Ammon's horn (tissue), 1 donor: ENCODE measurements at regions not wholly inside any gene's neighbourhood (a gene's known extent, or its start where the extent isn't known, plus 50 kb on each side); places are given as distances from the start of the nearest gene placed in this dataset.
"Not testable (repeated sequence)": the region's sequence is repeated elsewhere in the genome, so short reads cannot be mapped to it uniquely, and the experiment has no call there.

Source experiments
- DNase-seq: peaks from one replicate; pipeline ENCODE4 v3.0.0-alpha.2; 2016; ENCODE audit warnings: low spot score

GRCh38 chr5:109575506-109575905 lies 114.2 kb upstream of the MAN2A1 start:
- DNase-seq = no peak

DNA sequence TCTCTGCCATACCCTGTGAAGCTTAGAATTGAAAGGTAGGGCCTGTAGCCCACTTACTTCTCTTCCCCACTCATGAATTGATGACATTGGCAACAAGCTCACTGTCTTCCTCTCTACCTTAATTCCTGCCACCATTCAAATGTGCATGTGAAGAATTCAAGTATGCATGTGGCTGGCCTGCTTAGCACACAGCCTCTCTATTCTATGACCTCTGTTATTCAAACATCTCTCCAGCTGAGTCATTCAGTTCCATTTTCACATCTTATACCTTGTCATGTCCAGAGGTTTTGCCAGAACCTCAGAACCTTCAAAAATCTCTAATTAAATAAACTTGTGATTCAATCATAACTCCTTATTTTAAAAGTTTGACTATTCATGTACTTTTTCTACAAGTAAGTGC lies 114.7 kb upstream of the MAN2A1 start:
- no peak for DNase-seq

- no peak for DNase-seq
Observed at GRCh38 chr5:109573766-109574165, 116.0 kb upstream of the MAN2A1 start.

- DNase-seq = no peak
Observed at GRCh38 chr5:109573256-109573655, 116.5 kb upstream of the MAN2A1 start.

DNA sequence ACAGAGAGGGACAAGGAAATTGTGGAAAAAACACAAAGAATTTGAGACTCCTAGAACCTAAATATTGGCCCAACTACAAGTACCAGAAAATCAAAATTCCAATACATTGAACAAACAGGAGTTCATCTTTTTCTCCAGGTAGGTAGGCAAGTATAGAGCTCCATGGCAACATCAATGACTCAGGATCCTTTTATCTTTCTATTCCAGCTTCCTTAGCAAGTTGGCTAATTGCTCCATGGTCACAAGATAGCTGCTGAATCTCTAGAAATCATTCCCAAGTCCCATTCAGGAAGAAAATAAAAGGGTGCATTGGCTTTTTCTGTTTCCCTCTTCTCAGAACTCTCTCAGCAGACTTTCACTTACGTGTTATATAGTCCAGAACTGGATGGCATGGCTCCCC lies 117.9 kb upstream of the MAN2A1 start:
- DNase-seq = no peak

DNA sequence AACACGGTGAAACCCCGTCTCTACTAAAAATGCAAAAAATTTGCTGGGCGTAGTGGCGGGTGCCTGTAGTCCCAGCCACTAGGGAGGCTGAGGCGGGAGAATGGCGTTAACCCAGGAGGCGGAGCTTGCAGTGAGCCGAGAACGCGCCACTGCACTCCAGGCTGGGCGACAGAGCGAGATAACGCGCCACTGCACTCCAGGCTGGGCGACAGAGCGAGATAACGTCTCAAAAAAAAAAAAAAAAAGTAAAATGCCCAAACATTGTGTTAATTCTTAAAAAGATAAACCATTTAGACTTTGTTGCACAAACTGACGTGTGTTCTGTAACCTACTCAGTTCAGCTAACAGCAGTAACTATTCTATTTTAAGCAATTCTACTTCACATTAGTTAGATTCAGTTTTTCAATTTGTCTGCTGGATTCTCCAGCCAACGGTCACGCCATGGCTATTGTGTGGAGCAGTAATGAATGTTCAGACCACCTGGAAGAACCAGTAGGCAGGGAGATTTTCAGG lies 119.3 kb upstream of the MAN2A1 start:
- no peak for DNase-seq

DNA sequence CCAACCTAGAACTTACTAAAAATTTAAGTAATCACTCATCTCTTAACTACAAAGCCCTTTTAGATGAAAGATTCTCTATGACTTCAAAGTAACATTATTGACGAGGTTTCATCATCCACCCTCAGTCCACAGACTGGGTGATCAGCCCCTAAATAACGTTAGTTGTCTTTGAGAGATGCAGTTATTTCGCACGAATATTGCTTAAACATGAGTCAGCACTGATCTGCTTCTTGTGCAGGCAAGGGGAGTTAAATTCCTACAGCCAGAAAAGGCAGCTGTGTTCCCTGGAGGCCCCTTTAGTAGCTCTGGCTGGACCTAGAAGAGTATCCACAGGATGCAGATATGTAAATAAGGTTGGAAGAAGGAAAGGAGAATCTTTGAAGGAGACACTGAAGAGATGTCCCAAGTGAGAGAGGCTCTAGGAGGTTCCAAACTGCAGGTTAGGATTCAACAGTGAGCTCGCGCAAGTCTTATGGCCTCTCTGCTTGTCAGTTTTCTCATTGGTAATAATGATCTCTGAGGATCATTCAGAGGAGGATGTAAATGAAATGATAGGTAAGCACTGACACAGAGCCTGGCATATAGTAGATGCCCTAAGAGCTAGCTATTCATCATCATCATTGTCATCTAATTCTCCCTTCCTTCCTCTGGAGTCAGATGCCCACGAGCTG lies 122.2 kb upstream of the MAN2A1 start:
- no peak for DNase-seq

GRCh38 chr5:109566361-109566760 lies 123.4 kb upstream of the MAN2A1 start:
- DNase-seq = no peak

- no peak for DNase-seq
Observed at GRCh38 chr5:109563739-109564138, 126.0 kb upstream of the MAN2A1 start.

GRCh38 chr5:109563189-109563588 lies 126.5 kb upstream of the MAN2A1 start:
- DNase-seq = no peak

- no peak for DNase-seq
Observed at GRCh38 chr5:109562441-109562840, 127.3 kb upstream of the MAN2A1 start.

DNA sequence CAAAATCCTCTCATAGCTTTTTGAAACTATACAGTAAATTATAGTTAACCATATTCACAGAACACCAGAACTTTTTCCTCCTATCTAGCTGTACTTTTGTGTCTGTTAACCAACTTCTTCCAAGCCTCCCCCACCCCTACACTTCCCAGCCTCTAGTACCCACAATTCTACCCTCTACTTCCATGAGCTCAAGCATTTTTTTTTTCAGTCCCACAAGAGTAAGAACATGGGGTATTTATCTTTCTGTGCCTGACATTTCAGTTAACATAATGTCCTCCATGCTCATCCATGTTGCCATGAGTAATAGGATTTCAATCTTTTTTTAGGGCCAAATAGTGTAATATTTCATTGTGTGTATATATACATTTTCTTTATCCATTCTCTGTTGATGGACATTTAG lies 128.3 kb upstream of the MAN2A1 start:
- DNase-seq = no peak

DNA sequence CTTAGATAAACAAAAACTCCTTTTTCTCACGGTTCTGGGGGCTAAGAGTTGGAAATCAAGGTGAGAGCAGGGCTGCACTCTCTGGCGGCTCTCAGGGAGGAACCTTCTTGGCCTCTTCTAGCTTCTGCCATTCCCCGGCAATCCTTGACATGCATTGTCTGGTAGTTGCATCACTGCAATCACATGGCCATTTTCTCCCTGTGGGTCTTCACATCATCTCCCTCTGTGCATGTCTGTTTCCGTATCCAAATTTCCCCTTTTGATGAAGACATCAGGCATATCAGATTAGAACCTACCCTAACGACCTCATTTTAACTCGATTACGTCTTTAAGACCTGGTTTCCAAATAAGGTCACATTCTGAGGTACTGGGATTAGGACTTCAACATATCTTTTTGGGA lies 129.2 kb upstream of the MAN2A1 start:
- no peak for DNase-seq

- no peak for DNase-seq
Observed at GRCh38 chr5:109558952-109559351, 130.8 kb upstream of the MAN2A1 start.

GRCh38 chr5:109558364-109558763 lies 131.4 kb upstream of the MAN2A1 start:
- no peak for DNase-seq

- DNase-seq = no peak
Observed at GRCh38 chr5:109553846-109554245, 135.9 kb upstream of the MAN2A1 start.

DNA sequence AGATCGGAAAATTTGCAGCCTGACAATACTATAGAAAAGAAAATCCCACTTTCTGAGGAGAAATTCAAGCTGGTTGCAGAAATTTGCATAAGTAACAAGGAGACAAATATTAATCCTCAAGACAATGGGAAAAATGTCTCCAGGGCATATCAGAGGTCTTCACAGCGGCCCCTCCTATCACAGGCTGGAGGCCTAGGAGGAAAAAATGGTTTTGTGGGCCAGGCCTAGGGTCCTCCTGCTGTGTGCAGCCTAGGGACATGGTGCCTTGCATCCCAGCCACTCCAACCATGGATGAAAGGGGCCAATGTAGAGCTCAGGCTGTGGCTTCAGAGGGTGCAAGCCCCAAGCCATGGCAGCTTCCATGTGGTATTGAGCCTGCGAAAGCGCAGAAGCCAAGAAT lies 138.5 kb upstream of the MAN2A1 start:
- not testable (repeated sequence) for DNase-seq

DNA sequence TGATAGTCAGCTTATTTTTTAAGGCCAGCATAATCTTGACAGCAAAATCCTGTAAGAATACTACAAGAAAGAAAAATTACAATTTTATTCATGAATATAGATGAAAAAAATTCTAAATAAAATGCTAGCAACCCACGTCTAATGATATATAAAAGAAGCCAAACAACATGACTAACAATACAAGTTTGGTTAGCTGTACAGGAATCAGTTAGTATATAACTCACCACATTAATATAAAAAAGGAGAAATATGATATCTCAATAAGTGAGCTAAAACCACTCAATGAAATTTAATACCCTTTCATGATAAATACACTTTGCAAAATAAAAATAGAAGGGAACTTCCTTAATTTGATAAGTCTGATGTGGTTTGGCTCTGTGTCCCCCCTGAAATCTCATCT lies 139.7 kb upstream of the MAN2A1 start:
- no peak for DNase-seq

DNA sequence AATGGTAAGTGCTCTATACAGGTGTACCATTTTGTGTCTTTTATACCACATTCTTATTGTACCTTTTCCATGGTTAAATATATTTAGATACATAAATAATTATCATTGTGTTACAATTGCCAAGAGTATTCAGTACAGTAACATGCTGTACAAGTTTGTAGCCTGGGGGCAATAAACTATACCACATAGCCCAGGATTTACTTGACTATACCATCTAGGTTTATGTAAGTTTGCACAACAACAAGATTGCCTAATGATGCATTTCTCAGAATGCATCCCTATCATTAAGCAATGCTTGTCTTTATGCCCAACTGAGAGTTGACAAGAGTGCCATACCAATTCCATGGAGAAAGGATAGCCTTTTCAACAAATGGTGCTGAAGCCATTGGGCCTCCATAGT lies 136.7 kb upstream of the PJA2 start:
- DNase-seq = no peak

DNA sequence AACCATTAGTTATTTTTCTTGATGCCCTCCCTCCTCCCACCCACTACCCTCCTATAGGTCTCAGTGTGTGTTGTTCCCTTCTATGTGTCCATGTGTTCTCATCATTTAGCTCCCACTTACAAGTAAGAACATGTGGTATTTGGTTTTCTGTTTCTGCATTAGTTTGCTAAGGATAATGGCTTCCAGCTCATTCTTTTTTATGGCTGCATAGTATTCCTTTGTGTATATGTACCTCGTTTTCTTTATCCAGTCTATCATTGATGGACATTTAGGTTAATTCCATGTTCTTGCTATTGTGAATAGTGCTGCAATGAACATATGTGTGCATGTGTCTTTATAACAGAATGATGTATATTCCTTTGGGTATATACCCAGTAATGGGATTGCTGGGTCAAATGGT lies 135.1 kb upstream of the PJA2 start:
- not testable (repeated sequence) for DNase-seq

DNA sequence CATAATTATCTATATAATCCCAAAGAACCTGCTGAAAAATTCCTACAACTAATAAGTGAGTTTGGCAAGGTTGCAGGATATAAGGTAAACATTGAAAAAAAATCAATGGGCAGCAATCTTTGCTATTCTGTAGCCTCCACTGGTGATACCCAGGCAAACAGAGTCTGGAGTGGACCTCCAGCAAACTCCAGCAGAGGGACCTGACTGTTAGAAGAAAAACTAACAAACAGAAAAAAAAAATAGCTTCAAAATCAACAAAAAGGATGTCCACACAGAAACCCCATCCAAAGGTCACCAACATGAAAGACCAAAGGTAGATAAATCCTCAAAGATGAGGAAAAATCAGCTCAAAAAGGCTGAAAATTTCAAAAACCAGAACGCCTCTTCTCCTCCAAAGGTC lies 128.9 kb upstream of the PJA2 start:
- not testable (repeated sequence) for DNase-seq

GRCh38 chr5:109535090-109535489 lies 125.3 kb upstream of the PJA2 start:
- DNase-seq = not testable (repeated sequence)

DNA sequence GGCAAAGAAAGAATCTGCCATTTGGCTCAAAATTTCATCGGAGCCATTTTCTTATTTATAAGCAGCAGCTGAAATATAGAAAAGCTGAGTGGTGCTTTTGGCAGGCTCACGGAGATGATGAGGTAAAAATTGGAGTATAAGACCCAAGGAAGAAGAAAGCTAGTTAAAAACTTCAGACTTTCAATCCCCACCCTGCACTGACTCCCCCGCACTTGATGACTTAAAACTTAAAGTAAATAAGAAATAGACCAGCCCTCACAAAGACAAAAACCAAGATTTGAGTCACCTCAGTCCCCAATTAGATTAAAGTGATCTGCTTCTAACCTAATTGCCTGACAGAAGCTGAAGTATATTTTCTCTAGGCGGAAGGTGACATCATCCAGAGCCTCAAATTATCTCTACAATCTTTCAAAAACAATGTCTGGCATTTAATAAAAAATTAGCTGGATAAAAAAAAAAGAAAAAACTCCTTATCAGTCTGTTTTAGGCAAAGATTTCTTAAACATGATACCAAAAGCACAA lies 124.0 kb upstream of the PJA2 start:
- DNase-seq = no peak

- no peak for DNase-seq
Observed at GRCh38 chr5:109532773-109533364, 123.1 kb upstream of the PJA2 start.
